Activated T-cell treated with anti-CD3 and anti-CD28 coated beads, Interleukin-2, amount 50 U/mL, for 72 hours (primary cell): ENCODE measurements at regions not wholly inside any gene's neighbourhood (a gene's known extent, or its start where the extent isn't known, plus 50 kb on each side); places are given as distances from the start of the nearest gene placed in this dataset.
"Not testable (repeated sequence)": the region's sequence is repeated elsewhere in the genome, so short reads cannot be mapped to it uniquely, and the experiment has no call there.

Experiments
- ATAC-seq, 2 donors: fragments of 150-1000 bp; cut with Tn5 transposase; replicated peaks in 1 of 2; 2 replicates each; pipeline ENCODE4 v1.10.0; 2021; ENCODE audit warnings: moderate library complexity in 2 of 2, mild to moderate bottlenecking in 1 of 2
- DNase-seq, 2 donors: peaks; one replicate each; pipeline ENCODE4 v3.0.0; 2021 to 2022; ENCODE audit warnings: mixed read lengths in 1 of 2
- H3K27ac Mint-ChIP-seq: one replicate; pipeline ENCODE4 v1.8.0; 2022; ENCODE audit warnings: mild to moderate bottlenecking, moderate library complexity, mixed read lengths
- H3K27me3 Mint-ChIP-seq: one replicate; pipeline ENCODE4 v1.8.0; 2022; ENCODE audit warnings: low read depth, mixed read lengths
- H3K36me3 Mint-ChIP-seq, 2 donors: one replicate each; pipeline ENCODE4 v1.8.0; 2022; ENCODE audit warnings: mixed read lengths in 2 of 2, mild to moderate bottlenecking in 1 of 2; ENCODE audit not compliant: insufficient read depth in 2 of 2
- H3K4me1 Mint-ChIP-seq: one replicate; pipeline ENCODE4 v1.8.0; 2022; ENCODE audit warnings: low read depth, mixed read lengths
- H3K4me3 Mint-ChIP-seq, 2 donors: one replicate each; pipeline ENCODE4 v1.8.0; 2022; ENCODE audit warnings: mild to moderate bottlenecking in 2 of 2, mixed read lengths in 2 of 2, moderate library complexity in 2 of 2
- H3K9me3 Mint-ChIP-seq, 2 donors: one replicate each; pipeline ENCODE4 v1.8.0; 2022; ENCODE audit warnings: mixed read lengths in 2 of 2

- Mint-ChIP-seq H3K36me3 (no peaks in the 10 kb centered on the region), H3K9me3 (peaks cover 4 to 8% of the 10 kb centered on the region in 2 donors), H3K27ac (no peak overlapping the region), H3K27me3 (no peaks in the 10 kb centered on the region), H3K4me1 (no peaks in the 10 kb centered on the region), H3K4me3 (no peak overlapping the region)
- no peak for ATAC-seq
- no peak for DNase-seq
These were observed 562.6 kb upstream of the ANO3 start for GRCh38 chr11:25769287-25769686.

GRCh38 chr11:25771605-25772004, 560.3 kb upstream of the ANO3 start:
- H3K36me3 Mint-ChIP-seq: no peaks in the 10 kb centered on the region
- DNase-seq: no peak
- no peak overlapping the region for H3K4me3 Mint-ChIP-seq
- H3K4me1 Mint-ChIP-seq: no peaks in the 10 kb centered on the region
- no peak overlapping the region for H3K27ac Mint-ChIP-seq
- peaks cover 5 to 8% of the 10 kb centered on the region in 2 donors for H3K9me3 Mint-ChIP-seq
- no peaks in the 10 kb centered on the region for H3K27me3 Mint-ChIP-seq
- ATAC-seq: no peak

DNA sequence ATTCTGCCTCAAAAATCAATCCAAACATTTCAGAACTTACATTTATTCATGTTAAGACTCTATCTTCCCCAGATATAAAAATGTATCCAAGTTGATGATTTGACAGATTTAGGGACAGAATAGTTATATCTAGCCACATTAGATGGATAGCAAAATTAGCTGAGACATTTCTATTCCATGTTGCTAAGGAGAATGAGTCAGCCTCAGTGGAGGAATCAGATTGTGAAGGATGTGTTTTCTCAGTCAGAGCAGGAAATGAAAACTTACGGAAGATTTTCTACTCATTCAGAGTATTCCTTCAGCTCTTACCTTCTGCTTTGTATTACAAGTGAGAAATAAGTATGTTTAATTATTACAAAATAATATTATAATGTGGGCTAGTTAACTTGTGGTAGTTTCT, 556.3 kb upstream of the ANO3 start:
- DNase-seq (no peak), ATAC-seq (no peak)
- Mint-ChIP-seq H3K27me3 (no peaks in the 10 kb centered on the region), H3K36me3 (no peaks in the 10 kb centered on the region), H3K9me3 (peaks cover 5 to 6% of the 10 kb centered on the region in 2 donors), H3K4me3 (no peak overlapping the region), H3K27ac (no peak overlapping the region), H3K4me1 (no peaks in the 10 kb centered on the region)

- H3K27me3 Mint-ChIP-seq: no peaks in the 10 kb centered on the region
- H3K36me3 Mint-ChIP-seq: no peaks in the 10 kb centered on the region
- DNase-seq (no peak), ATAC-seq (no peak)
- no peak overlapping the region for H3K4me3 Mint-ChIP-seq
- peaks cover 1 to 4% of the 10 kb centered on the region in 2 donors for H3K9me3 Mint-ChIP-seq
- H3K4me1 Mint-ChIP-seq: no peaks in the 10 kb centered on the region
- H3K27ac Mint-ChIP-seq: no peak overlapping the region
These were observed 555.7 kb upstream of the ANO3 start for GRCh38 chr11:25776238-25776637.

DNA sequence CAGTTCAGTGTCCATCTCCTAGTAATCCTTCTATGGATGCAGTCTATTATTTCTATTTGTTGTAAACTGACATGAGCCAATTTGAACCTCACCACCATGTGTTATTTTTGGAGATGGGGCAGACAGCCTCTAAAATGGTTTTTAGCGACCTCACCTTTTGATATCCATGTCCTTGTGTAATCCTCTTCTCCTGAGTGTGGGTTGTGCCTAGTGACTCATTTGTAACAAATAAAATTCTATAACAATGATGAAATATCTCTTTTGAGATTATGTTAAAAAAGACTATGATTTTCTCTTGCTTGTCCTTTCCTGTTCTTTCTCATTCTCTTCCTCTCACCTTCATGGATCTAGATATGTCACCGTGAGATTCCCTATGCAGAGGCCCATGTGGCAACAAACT, 554.6 kb upstream of the ANO3 start:
- H3K27ac Mint-ChIP-seq: no peak overlapping the region
- no peaks in the 10 kb centered on the region for H3K36me3 Mint-ChIP-seq
- H3K4me1 Mint-ChIP-seq: no peaks in the 10 kb centered on the region
- ATAC-seq: no peak
- DNase-seq: no peak
- no peak overlapping the region for H3K4me3 Mint-ChIP-seq
- peaks cover 4 to 8% of the 10 kb centered on the region in 2 donors for H3K9me3 Mint-ChIP-seq
- H3K27me3 Mint-ChIP-seq: no peaks in the 10 kb centered on the region

- Mint-ChIP-seq H3K27me3 (no peaks in the 10 kb centered on the region), H3K4me3 (no peak overlapping the region), H3K9me3 (peaks cover 6 to 9% of the 10 kb centered on the region in 2 donors), H3K36me3 (no peaks in the 10 kb centered on the region), H3K4me1 (no peaks in the 10 kb centered on the region), H3K27ac (no peak overlapping the region)
- DNase-seq (no peak), ATAC-seq (no peak)
These were observed 552.9 kb upstream of the ANO3 start for GRCh38 chr11:25779033-25779432.

- Mint-ChIP-seq H3K27me3 (no peaks in the 10 kb centered on the region), H3K36me3 (no peaks in the 10 kb centered on the region), H3K4me3 (no peak overlapping the region), H3K4me1 (no peaks in the 10 kb centered on the region), H3K9me3 (peaks cover 1 to 6% of the 10 kb centered on the region in 2 donors), H3K27ac (no peak overlapping the region)
- ATAC-seq (no peak), DNase-seq (no peak)
These were observed 544.5 kb upstream of the ANO3 start for GRCh38 chr11:25787416-25787815.

GRCh38 chr11:25790396-25790795, 541.5 kb upstream of the ANO3 start:
- Mint-ChIP-seq H3K4me3 (no peak overlapping the region), H3K36me3 (no peaks in the 10 kb centered on the region), H3K27me3 (no peaks in the 10 kb centered on the region), H3K9me3 (peaks cover 5 to 6% of the 10 kb centered on the region in 2 donors), H3K4me1 (no peaks in the 10 kb centered on the region), H3K27ac (no peak overlapping the region)
- ATAC-seq (no peak), DNase-seq (no peak)

DNA sequence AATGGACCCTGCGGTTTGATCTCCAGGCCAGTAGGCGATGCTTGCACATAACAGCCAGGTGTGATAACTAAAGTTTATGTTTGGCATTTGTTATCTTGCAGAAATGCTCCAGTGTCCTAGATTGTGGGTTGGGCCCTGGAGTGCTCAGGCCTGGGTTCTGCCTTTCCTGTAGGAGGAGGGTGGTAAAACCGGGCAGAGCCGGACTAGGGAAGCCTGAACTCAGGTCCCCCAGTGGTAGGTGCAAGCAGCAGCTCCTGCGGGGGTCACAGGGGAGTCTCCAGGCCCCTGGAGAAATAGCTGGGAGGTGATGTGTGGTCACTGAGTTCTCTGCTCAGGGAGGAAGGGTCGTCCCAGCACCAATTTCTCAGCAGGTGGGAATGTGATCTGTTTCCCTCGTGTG, 538.3 kb upstream of the ANO3 start:
- H3K36me3 Mint-ChIP-seq: no peaks in the 10 kb centered on the region
- DNase-seq: no peak
- H3K27me3 Mint-ChIP-seq: no peaks in the 10 kb centered on the region
- H3K4me3 Mint-ChIP-seq: no peak overlapping the region
- H3K27ac Mint-ChIP-seq: no peak overlapping the region
- peaks cover 6 to 8% of the 10 kb centered on the region in 2 donors for H3K9me3 Mint-ChIP-seq
- no peak for ATAC-seq
- H3K4me1 Mint-ChIP-seq: no peaks in the 10 kb centered on the region

GRCh38 chr11:25794804-25795203, 537.1 kb upstream of the ANO3 start:
- no peak for DNase-seq
- no peak overlapping the region for H3K4me3 Mint-ChIP-seq
- H3K4me1 Mint-ChIP-seq: no peaks in the 10 kb centered on the region
- H3K9me3 Mint-ChIP-seq: peaks cover 5 to 8% of the 10 kb centered on the region in 2 donors
- no peaks in the 10 kb centered on the region for H3K36me3 Mint-ChIP-seq
- no peak overlapping the region for H3K27ac Mint-ChIP-seq
- ATAC-seq: no peak
- no peaks in the 10 kb centered on the region for H3K27me3 Mint-ChIP-seq

DNA sequence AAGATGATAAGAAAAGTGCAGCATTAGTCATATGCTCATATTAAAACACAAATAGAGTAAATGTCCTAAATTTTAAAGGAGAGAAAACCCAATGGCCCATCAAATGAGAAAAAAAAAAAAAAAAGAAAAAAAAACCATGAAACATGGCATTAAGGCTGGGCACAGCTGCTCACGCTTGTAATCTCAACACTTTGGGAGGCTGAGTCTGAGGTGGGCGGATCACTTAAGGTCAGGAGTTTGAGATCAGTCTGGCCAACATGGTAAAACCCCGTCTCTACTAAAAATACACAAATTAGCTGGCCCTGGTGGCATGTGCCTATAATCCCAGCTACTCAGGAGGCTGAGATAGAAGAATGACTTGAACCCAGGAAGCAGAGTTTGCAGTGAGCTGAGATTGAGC, 515.5 kb upstream of the ANO3 start:
- no peak overlapping the region for H3K27ac Mint-ChIP-seq

DNA sequence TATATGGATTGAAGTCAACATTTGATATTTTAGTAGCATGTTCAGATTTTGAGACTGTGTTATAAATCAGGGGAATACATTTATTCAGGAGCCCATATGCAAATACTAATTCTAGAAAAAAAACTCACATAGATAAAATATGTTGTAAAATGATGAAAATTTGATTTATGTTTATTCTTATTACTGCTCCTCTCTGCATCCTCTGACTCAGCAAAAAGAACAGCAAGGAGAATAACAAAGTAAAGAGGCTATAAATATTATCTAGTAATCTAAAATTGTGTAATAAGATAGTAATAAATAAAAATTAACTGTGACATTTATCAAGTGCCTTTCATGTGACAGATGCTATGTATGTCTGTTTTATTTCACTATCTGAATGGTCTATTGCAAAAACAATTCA, 507.2 kb upstream of the ANO3 start:
- H3K9me3 Mint-ChIP-seq: peaks cover 6 to 8% of the 10 kb centered on the region in 2 donors
- H3K27me3 Mint-ChIP-seq: no peaks in the 10 kb centered on the region
- no peak overlapping the region for H3K4me3 Mint-ChIP-seq
- DNase-seq (no peak), ATAC-seq (no peak)
- no peaks in the 10 kb centered on the region for H3K4me1 Mint-ChIP-seq
- H3K36me3 Mint-ChIP-seq: no peaks in the 10 kb centered on the region
- H3K27ac Mint-ChIP-seq: no peak overlapping the region

More for the DNA sequence above, 515.5 kb upstream of the ANO3 start:
- H3K4me1 Mint-ChIP-seq: no peaks in the 10 kb centered on the region
- H3K27me3 Mint-ChIP-seq: no peaks in the 10 kb centered on the region
- peaks cover 2 to 3% of the 10 kb centered on the region in 2 donors for H3K9me3 Mint-ChIP-seq
- H3K36me3 Mint-ChIP-seq: no peaks in the 10 kb centered on the region
- ATAC-seq (no peak), DNase-seq (no peak)
- H3K4me3 Mint-ChIP-seq: no peak overlapping the region

GRCh38 chr11:25831485-25831884, 500.4 kb upstream of the ANO3 start:
- not testable (repeated sequence) for H3K4me3 Mint-ChIP-seq, H3K27ac Mint-ChIP-seq, H3K36me3 Mint-ChIP-seq, DNase-seq, H3K9me3 Mint-ChIP-seq, H3K27me3 Mint-ChIP-seq, ATAC-seq, H3K4me1 Mint-ChIP-seq

- Mint-ChIP-seq H3K9me3 (peaks cover 6 to 7% of the 10 kb centered on the region in 2 donors), H3K36me3 (no peaks in the 10 kb centered on the region), H3K4me3 (no peak overlapping the region), H3K4me1 (no peaks in the 10 kb centered on the region), H3K27me3 (no peaks in the 10 kb centered on the region), H3K27ac (no peak overlapping the region)
- DNase-seq (no peak), ATAC-seq (no peak)
These were observed 492.9 kb upstream of the ANO3 start for GRCh38 chr11:25838918-25839625.
